K562 (cell line): ENCODE measurements at regions not wholly inside any gene's neighbourhood (a gene's known extent, or its start where the extent isn't known, plus 50 kb on each side); places are given as distances from the start of the nearest gene placed in this dataset.
A peak's percentile ranks its signal among the peaks of the same experiment; 100 is the strongest.

Experiments used
- ATAC-seq: fragments of 200-7000 bp; cut with Tn5 transposase; 3 replicates; pipeline ENCODE4 v1.9.1; 2020; ENCODE audit warnings: moderate library complexity
- BruUV-seq: library from RNA; stranded (reverse); fragments of 400-500 nt; replicated peaks from 2 replicates; lab custom pipeline; 2021; lab: Mats Ljungman, UMichigan
- CTCF ChIA-PET: fragments of 300-600 bp; formaldehyde crosslinking; extraction: SDS; loops from one replicate; lab custom pipeline; 2021; ENCODE audit warnings: low intra/inter-chr PET ratio; lab: Yijun Ruan, JAX
- POLR2A ChIA-PET: fragments of 300-600, 350-650 bp; sonication (Branson Sonifier 250); formaldehyde crosslinking; extraction: SDS; loops from one replicate; lab custom pipeline; 2021; ENCODE audit warnings: antibody characterized with exemption, inconsistent platforms; lab: Yijun Ruan, JAX
- DNase-seq, 4 experiments: peaks; one replicate each; pipeline versions ENCODE4 v3.0.0 to v3.0.0-alpha.2; 2011 to 2018; ENCODE audit warnings: low spot score in 3 of 4, mixed read lengths in 3 of 4; ENCODE audit errors: extremely low read depth in 1 of 4
- FAIRE-seq: peaks from 2 replicates; lab custom pipeline; 2011; peaks lifted over from hg19 to GRCh38; lab: Jason Lieb, UNC
- H2AFZ ChIP-seq: 2 replicates; pipeline ENCODE4 v1.6.0; 2011; ENCODE audit warnings: low read depth, low read length, control low read depth, inconsistent platforms
- H3K27ac ChIP-seq: fragments of 200-600 bp; 3 replicates; pipeline ENCODE4 v1.8.0; 2011; ENCODE audit warnings: low read depth, mild to moderate bottlenecking, control low read depth, inconsistent platforms, low read length, moderate library complexity, mixed read lengths; ENCODE audit errors: extremely low read depth
- H3K27me3 ChIP-seq, 2 experiments: fragments of 300-600 bp in 1 of 2; 2 replicates in 1 of 2; 3 replicates in 1 of 2; pipeline versions ENCODE4 v1.6.0 to v1.8.0; 2011; ENCODE audit warnings: inconsistent platforms in 2 of 2, low read length in 2 of 2, mild to moderate bottlenecking in 1 of 2, mixed read lengths in 1 of 2, moderate library complexity in 1 of 2; ENCODE audit not compliant: control insufficient read depth in 2 of 2, insufficient read depth in 2 of 2
- H3K36me3 ChIP-seq: fragments of 300-600 bp; 3 replicates; pipeline ENCODE4 v1.8.0; 2011; ENCODE audit warnings: mild to moderate bottlenecking, low read length, inconsistent platforms; ENCODE audit not compliant: control insufficient read depth, insufficient read depth
- H3K4me1 ChIP-seq, 2 experiments: fragments of 200-600 bp in 1 of 2; replicated peaks in 1 of 2; 2 replicates in 1 of 2; 3 replicates in 1 of 2; pipeline versions ENCODE4 v1.5.1 to v1.8.0; 2011; ENCODE audit warnings: inconsistent platforms in 2 of 2, low read length in 2 of 2, mild to moderate bottlenecking in 1 of 2, mixed read lengths in 1 of 2, moderate library complexity in 1 of 2; ENCODE audit not compliant: control insufficient read depth in 2 of 2, insufficient read depth in 2 of 2
- H3K4me2 ChIP-seq: 2 replicates; pipeline ENCODE4 v1.6.1; 2011; ENCODE audit warnings: low read length, control low read depth, inconsistent platforms, mixed read lengths; ENCODE audit not compliant: insufficient read depth
- H3K4me3 ChIP-seq: fragments of 200-600 bp; sonication (generic), shearing (Covaris generic); 2 replicates; pipeline ENCODE4 v1.5.1; 2016; ENCODE audit warnings: control low read depth, inconsistent platforms
- H3K79me2 ChIP-seq: fragments of 200-600 bp; 3 replicates; pipeline ENCODE4 v1.8.0; 2011; ENCODE audit warnings: low read length, inconsistent platforms; ENCODE audit not compliant: control insufficient read depth, insufficient read depth
- H3K9ac ChIP-seq, 2 experiments: 2 replicates each; pipeline versions ENCODE4 v1.6.0 to v1.6.1; 2011; ENCODE audit warnings: low read depth in 2 of 2, low read length in 2 of 2, control low read depth in 1 of 2, inconsistent platforms in 1 of 2, mild to moderate bottlenecking in 1 of 2, mixed read lengths in 1 of 2; ENCODE audit not compliant: insufficient read depth in 1 of 2
- H3K9me1 ChIP-seq: one replicate; pipeline ENCODE4 v1.6.0; 2011; ENCODE audit warnings: inconsistent platforms, mild to moderate bottlenecking, low read length, moderate library complexity; ENCODE audit not compliant: control insufficient read depth, insufficient read depth
- H3K9me3 ChIP-seq: replicated peaks from 2 replicates; pipeline ENCODE4 v1.5.1; 2011; ENCODE audit warnings: low read depth, low read length, inconsistent platforms; ENCODE audit not compliant: control insufficient read depth, insufficient read depth
- H4K20me1 ChIP-seq: replicated peaks from 2 replicates; pipeline ENCODE4 v1.6.1; 2011; ENCODE audit warnings: low read length, inconsistent platforms, mixed read lengths; ENCODE audit not compliant: control insufficient read depth, insufficient read depth
- CREBBP ChIP-seq: IDR thresholded peaks from one replicate; pipeline ENCODE4 v1.6.1; 2012; ENCODE audit warnings: low read depth, mild to moderate bottlenecking, control low read depth, inconsistent platforms, low read length
- JUND ChIP-seq, 2 experiments: IDR thresholded peaks; 2 replicates in 1 of 2; 3 replicates in 1 of 2; pipeline ENCODE4 v1.6.1; 2011; ENCODE audit warnings: borderline replicate concordance in 2 of 2, low read depth in 2 of 2, low read length in 2 of 2, improper control_type of control experiment in 1 of 2, missing biosample characterization in 1 of 2, missing genetic modification characterization in 1 of 2, missing genetic modification reagents in 1 of 2
- RFX1 ChIP-seq: fragments of 450-650 bp; IDR thresholded peaks from 2 replicates; pipeline ENCODE4 v1.6.1; 2016; ENCODE audit warnings: mild to moderate bottlenecking, moderate library complexity
- TEAD1 ChIP-seq, 2 experiments: fragments of 450-650 bp in 1 of 2; sonication (generic) in 1 of 2; formaldehyde crosslinking; IDR thresholded peaks; 2 replicates each; pipeline versions ENCODE4 v1.4.0 to v1.8.0; 2020 to 2022; ENCODE audit warnings: mild to moderate bottlenecking in 2 of 2, missing genetic modification reagents in 1 of 2
- ZNF316 ChIP-seq: fragments of 450-650 bp; IDR thresholded peaks from 2 replicates; pipeline ENCODE4 v1.6.1; 2016
- ZSCAN32 ChIP-seq: fragments of 450-650 bp; formaldehyde crosslinking; IDR thresholded peaks from 2 replicates; pipeline ENCODE4 v1.4.0; 2020; ENCODE audit warnings: mild to moderate bottlenecking, moderate library complexity
- WGBS: fragments of 100-300 bp; shearing (Covaris generic); methylation state at CpG from one replicate; pipeline ENCODE4 v1.1.6; 2016; ENCODE audit warnings: low coverage, mixed read lengths; ENCODE audit not compliant: insufficient coverage; ENCODE audit errors: missing lambda C conversion rate; 5-methylcytosine and 5-hydroxymethylcytosine counted together
- in situ Hi-C: fragments of 300-500 bp; cut with MboI; formaldehyde crosslinking; loops from 4 replicates; pipeline ENCODE4 v1.15.0; 2018; ENCODE audit warnings: inconsistent platforms, mixed read lengths
- intact Hi-C: fragments of 100-400 bp; cut with micrococcal nuclease; formaldehyde crosslinking; loops from 2 replicates; pipeline ENCODE4 v1.14.2; 2022

GRCh38 chr13:99859178-99860177, 112.1 kb downstream of the ZIC5 start:
- Histone ChIP-seq H3K4me3 (no peak overlapping the region), H3K4me2 (no peak overlapping the region), H3K27me3 (peaks cover 5 to 19% of the 10 kb centered on the region in 2 experiments; a peak in 3 of 5 replicates), H3K27ac (no peak overlapping the region), H3K36me3 (no peaks in the 10 kb centered on the region), H3K9me3 (no peaks in the 10 kb centered on the region), H3K4me1 (no peaks in the 10 kb centered on the region), H3K9me1 (no peaks in the 10 kb centered on the region), H3K79me2 (no peaks in the 10 kb centered on the region), H2AFZ (no peak overlapping the region), H4K20me1 (no peaks in the 10 kb centered on the region), H3K9ac (no peak overlapping the region)
- ATAC-seq (no peak), DNase-seq (no peak), FAIRE-seq (no peak)
- in situ Hi-C loops (no loop called here), intact Hi-C loops (no loop called here)
- TF ChIP-seq ZSCAN32 (CRISPR knock-in tag) (no peak), ZNF316 (peak; percentile 29; the same call in 1 of the 2 replicates)
- POLR2A ChIA-PET = no interaction called here
- CTCF ChIA-PET = no interaction called here
- BruUV-seq = no TSS peak
- 6% methylated on average over 18 of the region's 18 CpGs for WGBS

- Histone ChIP-seq H3K9me1 (no peaks in the 10 kb centered on the region), H3K27me3 (peaks cover 7 to 22% of the 10 kb centered on the region in 2 experiments; a peak in 4 of 5 replicates), H3K27ac (no peak overlapping the region), H3K4me2 (no peak overlapping the region), H3K4me3 (no peak overlapping the region), H3K9me3 (no peaks in the 10 kb centered on the region), H3K9ac (no peak overlapping the region), H4K20me1 (no peaks in the 10 kb centered on the region), H2AFZ (no peak overlapping the region), H3K79me2 (no peaks in the 10 kb centered on the region), H3K4me1 (no peaks in the 10 kb centered on the region), H3K36me3 (no peaks in the 10 kb centered on the region)
- BruUV-seq = no TSS peak
- ChIA-PET POLR2A (no interaction called here), CTCF (no interaction called here)
- TF ChIP-seq CREBBP (no peak), TEAD1 (CRISPR knock-in tag; IDR thresholded peaks at IDR 0.05) (no peak), RFX1 (no peak), JUND (IDR thresholded peaks at IDR 0.05; ENCODE audit: borderline replicate concordance, low read depth, low read length) (no peak), JUND (tag; IDR thresholded peaks at IDR 0.05; ENCODE audit: borderline replicate concordance, low read depth, low read length) (no peak)
- ATAC-seq (no peak), FAIRE-seq (no peak), DNase-seq (no peak)
- intact Hi-C loops (no loop called here), in situ Hi-C loops (no loop called here)
Observed at GRCh38 chr13:99857738-99858137, 113.8 kb downstream of the ZIC5 start.
